HG03460 (cell line): ENCODE measurements at regions not wholly inside any gene's neighbourhood (a gene's known extent, or its start where the extent isn't known, plus 50 kb on each side); places are given as distances from the start of the nearest gene placed in this dataset.

Experiments
- ATAC-seq: cut with Tn5 transposase; IDR thresholded peaks from one replicate; pipeline ENCODE4 v1.9.1; 2021; ENCODE audit not compliant: unreplicated experiment

DNA sequence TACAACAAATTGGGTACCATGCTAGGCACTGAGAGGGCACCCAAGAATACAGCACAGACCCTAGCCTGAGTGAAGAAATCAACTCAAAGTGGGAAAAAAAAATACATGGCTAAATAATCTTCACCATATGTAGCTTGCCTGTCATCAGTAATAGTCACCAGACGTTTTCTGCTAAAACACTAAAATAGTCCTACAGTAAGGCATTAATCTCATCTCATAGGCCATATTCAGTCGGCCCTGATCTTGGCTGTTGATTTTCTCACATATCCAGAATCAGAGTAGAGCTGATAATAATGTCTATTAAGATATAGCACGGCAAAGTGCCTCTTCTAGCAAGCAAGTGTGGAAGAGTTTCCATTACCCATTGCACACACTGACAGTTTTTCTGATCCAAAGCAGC lies 322.1 kb upstream of the SLC30A5 start:
- no peak for ATAC-seq

DNA sequence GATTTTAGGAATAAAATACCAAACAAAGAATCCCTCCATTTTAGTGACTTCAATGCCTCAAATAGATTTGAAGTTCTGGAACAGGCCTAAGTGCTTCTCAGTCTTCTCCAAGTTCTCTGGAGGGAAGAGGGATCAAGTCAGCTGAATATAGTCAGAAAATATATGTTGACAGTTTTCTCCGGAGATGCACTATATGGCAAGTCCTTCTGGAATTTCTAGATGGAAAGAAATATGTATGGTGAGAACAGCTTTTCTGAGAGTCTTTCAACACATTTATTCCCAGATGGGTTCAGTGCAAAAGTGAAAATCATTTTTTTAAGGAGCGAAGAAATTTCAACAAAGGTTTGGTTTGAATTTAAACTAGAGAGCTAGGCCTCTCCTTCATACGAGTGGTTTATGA lies 317.4 kb upstream of the SLC30A5 start:
- no peak for ATAC-seq

DNA sequence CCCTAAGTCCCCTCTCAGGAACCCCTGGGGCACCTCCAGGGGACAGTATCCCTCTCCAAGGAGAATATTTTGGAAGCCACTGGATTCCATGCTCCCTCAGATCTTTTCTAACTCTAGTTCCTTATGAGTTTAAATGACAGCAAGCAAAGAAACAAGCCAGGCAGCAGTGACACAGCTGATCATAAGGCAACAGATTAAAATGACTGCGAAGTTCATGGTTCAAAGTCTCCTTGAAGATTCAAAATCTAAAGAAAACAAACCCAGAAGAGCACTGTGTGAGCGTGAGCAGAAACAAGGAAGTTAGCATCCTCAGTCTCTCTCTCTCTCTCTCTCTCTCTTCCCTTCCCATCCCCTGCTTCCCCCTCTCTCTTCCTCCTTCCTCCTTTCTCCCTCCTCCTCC lies 316.7 kb upstream of the SLC30A5 start:
- ATAC-seq: no peak

DNA sequence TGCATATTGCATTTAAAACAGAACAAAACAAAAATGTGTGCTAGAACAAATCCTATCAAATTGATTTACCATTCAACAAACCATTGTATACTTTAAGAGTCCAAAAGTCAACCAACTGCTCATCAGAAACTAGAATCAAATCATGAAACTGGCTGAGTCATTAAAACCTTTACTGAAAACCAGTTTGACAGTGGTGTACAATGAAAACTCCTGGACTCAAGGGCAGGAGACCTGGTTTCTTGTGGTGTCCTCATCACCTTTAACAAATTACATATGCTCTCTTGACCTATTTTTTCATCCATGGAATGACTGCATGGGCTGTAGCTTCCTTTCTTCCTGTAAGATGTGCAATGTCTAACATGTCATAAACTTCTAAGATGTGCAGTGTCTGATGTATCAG lies 315.3 kb upstream of the SLC30A5 start:
- no peak for ATAC-seq

DNA sequence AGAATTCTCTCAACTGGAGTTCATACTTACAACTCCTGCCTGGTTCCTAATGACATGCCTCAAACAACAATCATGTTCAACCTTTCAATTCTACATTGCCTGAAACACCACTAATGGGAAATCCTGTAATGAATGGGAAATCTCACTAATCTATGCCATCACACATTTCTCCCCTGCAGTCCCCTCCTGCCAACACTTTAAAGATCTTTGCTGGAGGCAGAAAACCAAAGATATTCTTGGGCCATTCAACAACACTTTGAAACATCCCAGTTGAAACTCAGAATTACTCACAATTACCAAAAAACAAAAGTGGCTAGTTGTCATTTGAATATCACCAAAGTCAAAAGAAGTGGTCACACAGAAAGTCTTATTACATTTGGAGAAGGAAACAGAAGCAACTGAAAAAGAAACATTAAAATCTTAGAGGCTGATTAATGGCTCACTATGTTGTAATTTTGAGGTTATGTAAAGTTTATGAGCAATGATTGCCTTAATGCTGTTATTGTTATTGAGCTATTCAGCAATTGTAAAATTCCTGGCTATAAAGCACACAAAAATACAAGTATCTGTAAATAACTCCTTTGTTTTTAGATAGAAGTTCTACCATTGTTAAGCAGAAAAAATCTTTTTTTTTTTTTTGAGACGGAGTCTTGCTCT lies 313.4 kb upstream of the SLC30A5 start:
- ATAC-seq: no peak

DNA sequence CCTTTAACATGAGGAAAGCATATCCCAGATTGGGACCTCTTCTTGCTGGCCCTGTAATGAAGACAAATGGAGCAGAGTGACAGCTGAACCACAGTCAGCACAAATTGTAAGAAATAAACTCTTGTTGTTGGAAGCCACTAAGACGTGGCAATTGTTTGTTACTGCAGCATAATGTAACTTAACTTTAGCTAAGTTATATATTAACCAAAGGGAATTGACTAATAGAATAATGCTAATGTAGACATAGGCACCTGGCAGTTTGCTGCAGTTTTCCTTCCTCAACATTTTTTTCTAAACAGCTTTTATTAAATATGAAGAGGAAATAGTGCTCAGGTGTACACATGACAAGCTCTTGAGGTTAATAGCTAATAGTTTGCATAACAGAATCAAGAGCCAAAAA lies 300.7 kb upstream of the SLC30A5 start:
- ATAC-seq: no peak

DNA sequence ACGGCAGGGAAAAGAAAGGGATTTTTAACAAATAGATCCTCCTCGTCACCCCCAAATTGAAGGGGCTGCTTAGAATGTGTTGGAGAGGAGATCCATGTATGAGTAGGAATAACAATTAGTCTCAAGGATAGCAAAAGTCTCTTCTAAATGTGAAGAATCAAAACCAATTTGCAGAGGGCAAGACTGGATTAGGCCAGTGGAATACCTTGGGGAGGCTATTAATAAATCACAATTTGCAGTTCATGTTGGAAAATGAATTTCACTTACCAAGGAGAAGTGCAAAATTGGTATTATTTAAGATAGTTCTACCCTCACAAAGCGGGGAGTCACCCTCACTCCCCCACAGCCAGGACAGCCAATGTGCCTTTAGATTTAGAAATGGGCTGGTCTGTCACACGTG lies 299.8 kb upstream of the SLC30A5 start:
- no peak for ATAC-seq

DNA sequence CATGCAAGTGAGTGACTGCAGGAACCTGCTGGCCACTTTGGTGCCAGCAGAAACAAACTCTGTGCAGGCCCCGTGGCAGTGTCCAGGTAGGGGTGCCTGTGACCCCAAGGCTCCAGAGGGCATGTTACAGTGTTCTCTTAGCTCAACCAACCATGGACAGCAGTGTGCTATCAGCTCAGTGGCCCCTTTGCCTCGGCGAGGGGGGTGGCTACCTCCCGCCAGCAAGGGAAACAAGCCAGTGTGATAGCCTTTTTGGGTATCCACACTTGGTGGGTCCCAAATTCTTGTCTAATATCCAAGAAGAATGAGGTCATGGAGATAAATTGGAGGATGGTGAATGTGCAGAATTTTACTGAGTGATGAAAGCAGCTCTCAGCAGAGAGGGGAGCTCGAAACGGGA lies 298.6 kb upstream of the SLC30A5 start:
- no peak for ATAC-seq

DNA sequence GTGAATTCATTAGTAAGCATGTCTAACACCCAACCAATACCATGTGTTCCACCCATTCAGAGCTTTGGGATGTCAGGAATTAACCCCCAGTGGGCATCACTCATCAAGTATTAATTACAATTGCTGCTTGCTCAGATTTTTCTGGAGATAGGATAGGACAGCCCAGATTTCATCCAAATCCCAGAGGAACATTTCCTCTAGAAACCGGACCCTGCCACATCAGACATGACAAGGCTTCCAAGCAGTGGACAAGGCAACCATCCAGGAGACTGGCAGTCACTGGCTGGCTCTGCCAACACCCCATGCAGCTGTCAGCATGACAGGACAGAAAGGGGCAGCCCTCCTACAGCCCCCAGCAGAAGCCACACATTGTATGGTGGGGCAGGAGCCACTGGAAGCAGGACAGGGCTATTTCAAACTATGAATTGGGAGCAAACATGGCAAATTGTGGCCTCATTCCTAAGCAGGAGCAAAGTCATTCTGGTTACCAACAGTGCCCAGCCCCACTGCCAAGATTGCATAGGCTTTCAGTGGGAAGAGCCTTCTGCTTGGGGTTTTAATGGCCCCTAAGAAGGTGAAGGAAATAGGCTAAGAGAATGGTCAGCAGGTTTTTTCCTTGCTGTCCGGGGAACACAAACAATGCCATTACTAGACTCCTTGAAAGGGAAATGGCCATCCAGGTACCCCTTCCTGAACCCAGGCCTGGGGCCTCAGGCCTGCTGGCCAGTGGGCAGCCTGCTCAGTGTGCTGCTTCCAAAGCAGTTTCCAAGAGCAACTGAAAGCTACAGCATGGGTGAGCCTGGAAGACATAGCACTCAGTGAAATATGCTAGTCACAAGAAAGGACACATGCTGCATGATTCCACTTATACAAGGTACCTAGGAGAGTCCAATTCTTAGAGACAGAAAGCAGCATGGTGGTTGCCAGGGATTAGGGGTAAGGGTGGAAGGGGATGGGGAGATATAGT lies 294.7 kb upstream of the SLC30A5 start:
- no peak for ATAC-seq

DNA sequence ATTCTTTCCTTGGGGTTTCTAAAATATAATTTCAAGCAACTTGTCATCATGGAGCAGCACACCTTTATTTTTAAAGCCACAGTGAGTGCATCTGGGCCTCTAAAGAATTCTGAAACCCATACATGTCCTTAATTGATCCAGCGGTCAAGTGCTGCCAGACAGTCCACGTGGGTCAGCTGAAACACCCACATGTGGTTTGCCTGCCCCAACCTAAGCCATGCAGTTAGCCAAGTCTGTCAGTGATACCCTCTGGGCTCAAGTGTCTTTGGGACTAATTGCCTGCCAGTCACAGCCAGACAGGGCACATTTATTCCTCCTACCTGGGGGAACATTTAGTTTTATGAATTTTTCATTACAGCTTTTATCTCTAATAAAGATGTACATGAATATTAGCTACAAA lies 291.4 kb upstream of the SLC30A5 start:
- ATAC-seq: no peak

DNA sequence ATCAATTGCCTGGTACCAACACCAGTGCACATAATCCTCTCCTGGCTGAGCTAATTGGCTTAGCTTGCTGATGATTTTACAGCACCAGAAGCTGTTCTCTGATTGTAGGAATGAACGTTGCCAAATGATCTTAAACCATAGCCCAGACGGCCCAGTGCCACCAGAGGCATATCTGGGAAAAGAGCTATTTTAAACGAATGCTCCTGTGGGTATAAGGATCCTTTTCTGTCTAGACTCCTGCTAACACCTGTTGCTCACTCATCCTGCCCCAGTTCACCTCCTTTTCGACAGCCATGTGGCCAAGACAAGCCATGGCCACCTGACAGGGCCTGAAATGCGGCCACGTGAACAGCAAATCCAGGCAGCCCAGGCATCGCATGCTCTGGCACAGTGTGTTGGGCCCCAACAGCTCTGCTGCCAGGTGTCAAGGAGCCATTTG lies 289.9 kb upstream of the SLC30A5 start:
- ATAC-seq: no peak

DNA sequence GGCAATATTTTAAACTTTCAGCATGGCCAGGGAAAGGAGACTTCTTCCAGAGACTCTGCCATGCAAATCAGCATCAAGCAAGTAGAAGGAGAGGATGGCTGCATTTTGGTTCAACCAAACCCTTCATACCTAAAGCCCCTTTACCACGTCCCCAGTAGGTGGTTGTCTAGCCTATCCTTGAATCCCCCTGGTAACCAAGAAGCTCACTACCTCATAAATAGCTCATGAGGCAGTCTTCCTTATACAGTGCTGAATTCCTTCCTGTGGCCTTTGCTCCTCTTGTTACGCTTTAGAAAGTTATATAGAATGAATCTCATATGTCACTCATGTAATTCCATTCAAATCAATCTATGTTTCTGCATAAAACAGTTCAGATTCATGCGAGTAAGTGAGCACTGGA lies 289.5 kb upstream of the SLC30A5 start:
- ATAC-seq: no peak

DNA sequence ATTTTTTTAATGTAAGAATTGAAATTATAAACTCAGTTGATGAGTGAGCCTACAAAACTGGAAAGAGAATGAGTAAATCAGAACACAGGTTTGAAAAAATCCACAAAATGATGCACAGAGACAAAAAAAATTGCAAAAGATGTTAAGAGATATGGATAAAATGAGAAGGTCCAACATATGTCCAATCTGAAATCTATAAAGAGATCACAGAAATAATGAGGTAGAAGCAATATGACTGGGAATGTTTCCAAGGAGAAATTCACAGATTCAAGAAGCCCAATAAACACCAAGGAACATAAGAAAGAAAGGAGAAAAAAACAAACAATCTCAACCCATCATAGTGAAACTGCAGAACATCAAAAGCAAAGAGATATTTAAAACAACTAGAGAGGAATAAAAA lies 288.4 kb upstream of the SLC30A5 start:
- no peak for ATAC-seq

DNA sequence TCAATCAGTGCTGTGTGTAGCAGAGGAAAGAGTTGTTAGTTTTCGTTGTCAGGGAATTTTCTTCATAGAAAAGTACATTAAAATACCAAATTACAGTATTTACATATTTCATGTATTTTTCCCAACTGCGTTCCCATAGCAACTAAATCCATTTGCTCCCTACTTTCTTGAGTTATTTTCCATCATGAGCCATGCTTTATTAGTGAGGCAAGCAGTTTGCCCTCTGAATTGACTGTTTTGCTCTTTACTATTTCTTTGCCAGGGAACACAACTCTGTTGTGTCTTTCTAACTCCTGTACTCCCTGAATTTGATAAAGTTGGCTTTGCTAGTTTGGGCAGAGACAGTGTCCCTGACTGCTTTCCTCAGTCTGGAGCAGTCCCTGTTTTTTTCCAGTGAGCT lies 276.2 kb upstream of the SLC30A5 start:
- no peak for ATAC-seq

DNA sequence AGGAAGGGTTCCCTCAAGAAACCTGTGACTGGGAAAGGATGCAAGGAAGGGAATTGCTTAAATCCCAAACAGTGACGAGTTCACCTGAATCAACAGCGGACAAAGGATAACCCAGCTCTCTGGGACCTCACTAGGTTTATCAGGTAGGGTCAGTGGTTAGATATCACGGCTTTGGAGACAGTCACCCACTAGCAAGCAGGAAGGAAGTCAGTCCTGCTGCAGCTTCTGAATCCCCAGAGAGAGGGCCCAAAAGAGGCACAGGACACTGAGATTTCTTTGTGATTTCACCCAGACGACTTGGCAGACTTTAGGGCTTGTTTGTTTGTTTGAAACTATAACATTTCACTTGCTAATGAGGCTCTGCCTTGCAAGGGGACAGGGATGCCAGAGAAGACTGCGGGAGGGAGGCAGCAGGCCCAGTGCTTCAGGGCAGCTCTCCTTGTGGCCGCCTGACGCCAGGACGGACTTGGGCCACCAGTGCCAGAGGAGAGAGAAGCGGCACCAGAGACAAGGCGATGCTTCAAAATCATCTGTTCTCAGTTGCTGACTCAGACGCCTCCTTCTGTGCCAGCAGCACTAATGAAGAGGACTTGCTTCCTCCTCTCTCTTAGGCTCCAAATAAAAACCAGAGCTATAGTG lies 275.6 kb upstream of the SLC30A5 start:
- no peak for ATAC-seq

DNA sequence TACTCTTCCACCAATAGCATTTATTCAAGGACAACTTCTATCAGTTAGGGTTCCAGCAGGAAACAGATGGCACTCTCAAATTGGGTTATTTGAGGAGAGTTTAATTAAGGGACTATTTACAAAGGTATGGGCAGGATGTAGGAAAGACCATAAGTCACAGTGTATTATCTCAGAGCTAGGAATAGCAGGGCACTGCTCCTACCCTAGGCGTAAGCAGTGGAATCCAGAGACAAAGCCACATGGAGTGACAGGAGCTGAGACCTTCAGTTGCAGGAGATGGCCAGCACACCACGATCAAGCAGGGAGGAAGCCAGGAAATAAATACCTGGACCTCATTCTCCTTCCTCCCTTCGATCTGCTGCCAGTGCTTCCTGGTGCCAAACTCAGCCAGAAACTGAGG lies 274.9 kb upstream of the SLC30A5 start:
- no peak for ATAC-seq

DNA sequence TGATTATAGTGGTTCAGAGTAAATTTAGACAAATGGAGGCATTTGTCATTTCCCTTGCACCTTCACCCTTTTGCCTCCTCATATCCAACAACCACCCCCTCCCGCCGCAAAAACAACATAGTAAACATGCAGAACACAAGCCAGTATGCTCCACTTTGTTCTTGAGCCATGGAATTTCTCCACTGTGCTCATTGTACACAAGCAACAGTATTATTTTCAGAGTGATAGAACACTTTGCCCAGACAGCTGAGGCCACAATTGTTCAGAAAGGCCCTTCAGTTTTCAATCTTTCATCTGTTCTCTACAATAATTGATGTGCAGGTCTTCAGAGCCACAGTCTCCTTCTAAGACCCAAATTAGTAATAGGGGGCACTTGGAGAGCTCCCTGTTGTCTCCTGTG lies 272.8 kb upstream of the SLC30A5 start:
- no peak for ATAC-seq

DNA sequence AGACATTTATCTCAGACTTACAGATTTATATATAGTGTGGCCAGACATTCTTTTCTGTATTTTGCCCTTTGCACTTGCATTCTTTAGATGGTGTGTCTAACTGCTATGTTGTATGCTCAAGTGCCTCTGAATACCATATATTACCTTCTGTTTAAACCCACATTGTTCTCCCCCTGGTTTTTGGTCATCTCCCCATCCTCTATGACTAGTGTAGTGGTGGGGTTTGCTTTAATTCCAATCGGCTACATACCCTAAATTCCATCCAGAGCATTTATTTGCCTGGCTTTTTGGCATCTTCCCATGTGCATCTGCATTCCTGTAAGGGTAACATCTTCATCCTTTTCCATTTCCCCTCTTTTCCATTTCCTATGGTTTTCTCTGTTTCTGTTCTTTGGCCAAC lies 271.0 kb upstream of the SLC30A5 start:
- no peak for ATAC-seq

DNA sequence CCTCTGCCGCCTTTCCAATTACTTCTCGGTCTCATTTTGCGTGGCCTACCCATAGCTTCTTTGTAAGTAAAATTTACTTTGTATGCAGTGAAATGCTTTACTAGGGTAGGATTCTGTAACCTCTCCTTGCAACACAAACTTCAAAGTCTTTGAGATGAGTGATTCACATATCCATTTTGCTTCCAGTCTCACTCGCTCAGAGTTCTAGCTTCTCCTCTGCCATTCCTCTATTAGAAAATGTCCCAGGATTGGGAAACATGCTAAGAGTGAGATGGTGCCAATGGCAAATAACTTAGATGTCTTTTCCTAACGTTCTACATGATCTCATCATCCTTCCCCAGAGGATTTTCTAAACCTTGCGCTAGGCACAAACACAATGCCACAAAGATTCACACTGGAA lies 270.5 kb upstream of the SLC30A5 start:
- no peak for ATAC-seq

DNA sequence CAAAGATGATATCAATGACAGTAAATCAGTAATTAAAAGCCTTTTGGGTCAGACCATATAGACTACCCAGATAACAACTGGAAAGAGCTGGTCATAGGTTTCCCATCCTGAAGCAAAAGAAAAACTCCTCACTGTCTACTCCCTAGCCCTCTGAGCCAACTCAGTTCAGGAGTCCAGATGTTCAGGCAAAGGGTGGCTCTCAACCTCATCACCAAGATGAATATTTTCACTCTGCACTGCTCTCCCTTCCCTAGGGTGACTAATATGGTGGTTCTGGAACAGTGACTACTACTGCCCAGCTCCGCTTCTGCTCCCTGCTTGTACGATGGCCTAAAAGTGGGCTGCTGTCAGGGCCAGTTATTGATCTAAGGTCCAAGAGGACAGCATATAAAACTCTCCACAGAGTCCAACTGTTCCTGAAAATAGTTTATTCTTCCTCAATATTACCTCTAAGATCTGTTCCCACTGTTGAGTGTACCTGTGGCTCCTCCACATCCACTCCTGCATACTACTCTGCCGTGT lies 263.4 kb upstream of the SLC30A5 start:
- ATAC-seq: no peak

DNA sequence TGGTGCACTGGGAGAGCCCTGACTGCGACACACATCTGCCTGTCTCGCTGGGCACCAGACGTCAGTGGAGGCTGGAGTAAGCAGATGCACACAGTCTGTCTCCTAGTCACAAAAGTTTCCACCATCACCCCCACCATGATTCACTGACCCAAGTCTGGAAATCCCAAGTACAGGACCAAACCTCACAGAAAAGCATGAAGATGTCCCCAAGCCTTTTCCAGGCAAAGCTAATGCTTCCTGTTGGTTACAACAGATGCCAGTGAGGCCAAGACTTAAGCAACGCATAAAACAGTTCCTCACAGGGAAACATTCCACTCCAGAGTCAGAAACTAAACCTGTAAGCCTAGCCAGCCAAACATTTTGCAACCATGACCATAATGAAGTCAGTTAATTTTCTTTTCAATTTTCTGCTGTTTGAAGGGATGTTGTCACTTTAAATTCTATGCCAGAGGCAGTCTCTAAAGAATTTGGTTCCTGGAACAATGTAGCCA lies 259.3 kb upstream of the SLC30A5 start:
- no peak for ATAC-seq
